ENCODE measurements at regions not wholly inside any gene's neighbourhood (a gene's known extent, or its start where the extent isn't known, plus 50 kb on each side); places are given as distances from the start of the nearest gene placed in this dataset.
"Not testable (repeated sequence)": the region's sequence is repeated elsewhere in the genome, so short reads cannot be mapped to it uniquely, and the experiment has no call there.

DNA sequence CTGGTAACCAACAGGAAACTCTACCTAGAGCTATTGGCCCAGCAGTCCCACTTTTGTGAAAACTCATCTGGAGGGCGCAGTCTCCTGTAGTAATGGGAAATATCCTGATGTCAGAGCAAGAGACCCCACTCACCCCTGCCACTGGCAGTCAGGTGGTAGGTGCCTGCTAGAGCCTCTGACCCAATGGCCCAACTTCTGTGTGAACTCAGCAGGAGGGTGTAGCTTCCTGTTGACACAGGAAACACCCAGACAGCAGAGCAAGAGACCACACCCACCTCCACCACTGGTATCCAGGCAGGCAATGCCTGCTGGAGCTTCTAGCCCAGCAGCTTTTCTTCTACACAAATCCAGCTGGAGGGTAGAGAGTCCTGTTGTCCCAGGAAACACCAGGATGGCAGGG lies 1176.8 kb upstream of the PRR20A start:
- Histone ChIP-seq H3K36me3 (no peaks in the 10 kb centered on the region), H3K27me3 (no peaks in the 10 kb centered on the region), H3K4me3 (no peak overlapping the region), H3K9me3 (peaks cover 0 to 9% (median 3%) of the 10 kb centered on the region in 4 donors), H3K4me1 (no peaks in the 10 kb centered on the region), H3K27ac (replicated peaks in 1 of 4) (no peak overlapping the region)
- WGBS = 100% methylated on average over 1 of the region's 1 CpG
- intact Hi-C loops (cut with DNase I) = no loop called here
- TF ChIP-seq CTCF (IDR thresholded peaks at IDR 0.05) (no peak), POLR2AphosphoS5 (IDR thresholded peaks at IDR 0.05) (no peak), POLR2A (IDR thresholded peaks at IDR 0.05; ENCODE audit: low read depth) (no peak), EP300 (IDR thresholded peaks at IDR 0.05) (no peak)
- no peak for DNase-seq (ENCODE audit: extremely low spot score)

DNA sequence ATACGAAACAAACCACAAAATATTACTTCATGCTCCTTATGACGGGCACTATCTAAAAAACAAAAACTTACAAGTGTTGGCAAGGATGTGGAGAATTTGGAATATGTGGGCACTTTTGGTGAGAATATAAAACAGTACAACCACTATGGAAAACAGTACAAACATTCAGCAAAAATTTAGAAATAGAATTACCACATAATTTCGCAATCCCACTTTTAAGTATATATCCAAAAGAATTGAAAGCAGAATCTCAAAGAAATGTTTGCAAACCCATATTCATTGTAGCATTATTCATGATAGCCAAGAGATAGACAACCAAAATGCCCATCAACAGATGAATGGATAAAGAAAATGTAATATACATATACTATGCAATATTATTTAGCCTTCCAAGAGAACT lies 1173.7 kb upstream of the PRR20A start:
- peaks cover 0 to 6% (median 3%) of the 10 kb centered on the region in 4 donors for H3K9me3 ChIP-seq
- H3K27me3 ChIP-seq = no peaks in the 10 kb centered on the region
- no peak overlapping the region for H3K27ac ChIP-seq (replicated peaks in 1 of 4)
- TF ChIP-seq POLR2AphosphoS5 (IDR thresholded peaks at IDR 0.05) = no peak
- TF ChIP-seq EP300 (IDR thresholded peaks at IDR 0.05) = no peak
- TF ChIP-seq CTCF (IDR thresholded peaks at IDR 0.05) = no peak
- TF ChIP-seq POLR2A (IDR thresholded peaks at IDR 0.05; ENCODE audit: low read depth) = no peak
- H3K36me3 ChIP-seq = no peaks in the 10 kb centered on the region
- H3K4me1 ChIP-seq = no peaks in the 10 kb centered on the region
- no peak for DNase-seq (ENCODE audit: extremely low spot score)
- H3K4me3 ChIP-seq = no peak overlapping the region
- intact Hi-C loops (cut with DNase I) = no loop called here
- WGBS = 94% methylated on average over 3 of the region's 3 CpGs

GRCh38 chr13:55977436-55977835 lies 1163.3 kb upstream of the PRR20A start:
- Histone ChIP-seq H3K27me3 (no peaks in the 10 kb centered on the region), H3K36me3 (no peaks in the 10 kb centered on the region), H3K4me1 (no peaks in the 10 kb centered on the region), H3K9me3 (no peaks in the 10 kb centered on the region), H3K4me3 (no peak overlapping the region), H3K27ac (replicated peaks in 1 of 4) (no peak overlapping the region)
- intact Hi-C loops (cut with DNase I) = no loop called here
- DNase-seq (ENCODE audit: extremely low spot score) = no peak
- 88% methylated on average over 6 of the region's 6 CpGs for whole genome bisulfite sequencing
- TF ChIP-seq EP300 (IDR thresholded peaks at IDR 0.05) (no peak), POLR2AphosphoS5 (IDR thresholded peaks at IDR 0.05) (no peak), CTCF (IDR thresholded peaks at IDR 0.05) (no peak), POLR2A (IDR thresholded peaks at IDR 0.05; ENCODE audit: low read depth) (no peak)

DNA sequence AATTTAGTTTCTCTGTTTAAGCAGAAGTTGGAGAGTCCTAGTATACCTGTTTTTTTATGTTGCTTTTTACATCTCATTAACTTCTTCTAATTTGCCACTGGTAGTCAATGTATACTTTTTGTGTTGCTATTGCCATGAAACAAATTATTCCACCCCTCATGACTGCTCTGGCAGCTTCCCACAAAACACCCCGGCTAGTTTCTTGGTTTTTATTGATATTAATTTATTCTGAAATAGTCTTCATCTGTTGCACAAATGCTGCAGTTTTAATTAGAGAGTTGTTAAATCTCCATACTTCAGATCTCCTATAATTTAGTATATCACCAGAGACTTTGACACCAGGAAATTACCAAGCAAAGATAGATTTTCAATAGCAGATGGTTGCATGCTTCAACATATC lies 1159.3 kb upstream of the PRR20A start:
- Histone ChIP-seq H3K36me3 (no peaks in the 10 kb centered on the region), H3K4me1 (no peaks in the 10 kb centered on the region), H3K27ac (replicated peaks in 1 of 4) (no peak overlapping the region), H3K9me3 (no peaks in the 10 kb centered on the region), H3K27me3 (no peaks in the 10 kb centered on the region), H3K4me3 (no peak overlapping the region)
- TF ChIP-seq POLR2A (IDR thresholded peaks at IDR 0.05; ENCODE audit: low read depth) (no peak), CTCF (IDR thresholded peaks at IDR 0.05) (no peak), POLR2AphosphoS5 (IDR thresholded peaks at IDR 0.05) (no peak), EP300 (IDR thresholded peaks at IDR 0.05) (no peak)
- no peak for DNase-seq (ENCODE audit: extremely low spot score)
- intact Hi-C loops (cut with DNase I) = no loop called here
- 68% methylated on average over 1 of the region's 1 CpG for WGBS

GRCh38 chr13:55984026-55984425 lies 1156.7 kb upstream of the PRR20A start:
- DNase-seq (ENCODE audit: extremely low spot score); H3K4me1 ChIP-seq; H3K4me3 ChIP-seq; H3K27ac ChIP-seq (replicated peaks in 1 of 4); intact Hi-C loops (cut with DNase I); H3K27me3 ChIP-seq; H3K36me3 ChIP-seq: not testable (repeated sequence)
- WGBS = 88% methylated on average over 2 of the region's 2 CpGs
- peaks cover 0 to 11% (median 2%) of the 10 kb centered on the region in 4 donors for H3K9me3 ChIP-seq

Measured in esophagus muscularis mucosa (tissue), 4 donors.